K562 (cell line): ENCODE measurements at regions not wholly inside any gene's neighbourhood (a gene's known extent, or its start where the extent isn't known, plus 50 kb on each side); places are given as distances from the start of the nearest gene placed in this dataset.

Source experiments
- ATAC-seq: fragments of 200-7000 bp; cut with Tn5 transposase; 3 replicates; pipeline ENCODE4 v1.9.1; 2020; ENCODE audit warnings: moderate library complexity
- BruUV-seq: library from RNA; stranded (reverse); fragments of 400-500 nt; replicated peaks from 2 replicates; lab custom pipeline; 2021; lab: Mats Ljungman, UMichigan
- CTCF ChIA-PET: fragments of 300-600 bp; formaldehyde crosslinking; extraction: SDS; loops from one replicate; lab custom pipeline; 2021; ENCODE audit warnings: low intra/inter-chr PET ratio; lab: Yijun Ruan, JAX
- POLR2A ChIA-PET: fragments of 300-600, 350-650 bp; sonication (Branson Sonifier 250); formaldehyde crosslinking; extraction: SDS; loops from one replicate; lab custom pipeline; 2021; ENCODE audit warnings: antibody characterized with exemption, inconsistent platforms; lab: Yijun Ruan, JAX
- DNase-seq, 4 experiments: peaks; one replicate each; pipeline versions ENCODE4 v3.0.0 to v3.0.0-alpha.2; 2011 to 2018; ENCODE audit warnings: low spot score in 3 of 4, mixed read lengths in 3 of 4; ENCODE audit errors: extremely low read depth in 1 of 4
- FAIRE-seq: peaks from 2 replicates; lab custom pipeline; 2011; peaks lifted over from hg19 to GRCh38; lab: Jason Lieb, UNC
- H2AFZ ChIP-seq: 2 replicates; pipeline ENCODE4 v1.6.0; 2011; ENCODE audit warnings: low read depth, low read length, control low read depth, inconsistent platforms
- H3K27ac ChIP-seq: fragments of 200-600 bp; 3 replicates; pipeline ENCODE4 v1.8.0; 2011; ENCODE audit warnings: low read depth, mild to moderate bottlenecking, control low read depth, inconsistent platforms, low read length, moderate library complexity, mixed read lengths; ENCODE audit errors: extremely low read depth
- H3K27me3 ChIP-seq, 2 experiments: fragments of 300-600 bp in 1 of 2; 2 replicates in 1 of 2; 3 replicates in 1 of 2; pipeline versions ENCODE4 v1.6.0 to v1.8.0; 2011; ENCODE audit warnings: inconsistent platforms in 2 of 2, low read length in 2 of 2, mild to moderate bottlenecking in 1 of 2, mixed read lengths in 1 of 2, moderate library complexity in 1 of 2; ENCODE audit not compliant: control insufficient read depth in 2 of 2, insufficient read depth in 2 of 2
- H3K36me3 ChIP-seq: fragments of 300-600 bp; 3 replicates; pipeline ENCODE4 v1.8.0; 2011; ENCODE audit warnings: mild to moderate bottlenecking, low read length, inconsistent platforms; ENCODE audit not compliant: control insufficient read depth, insufficient read depth
- H3K4me1 ChIP-seq, 2 experiments: fragments of 200-600 bp in 1 of 2; replicated peaks in 1 of 2; 2 replicates in 1 of 2; 3 replicates in 1 of 2; pipeline versions ENCODE4 v1.5.1 to v1.8.0; 2011; ENCODE audit warnings: inconsistent platforms in 2 of 2, low read length in 2 of 2, mild to moderate bottlenecking in 1 of 2, mixed read lengths in 1 of 2, moderate library complexity in 1 of 2; ENCODE audit not compliant: control insufficient read depth in 2 of 2, insufficient read depth in 2 of 2
- H3K4me2 ChIP-seq: 2 replicates; pipeline ENCODE4 v1.6.1; 2011; ENCODE audit warnings: low read length, control low read depth, inconsistent platforms, mixed read lengths; ENCODE audit not compliant: insufficient read depth
- H3K4me3 ChIP-seq: fragments of 200-600 bp; sonication (generic), shearing (Covaris generic); 2 replicates; pipeline ENCODE4 v1.5.1; 2016; ENCODE audit warnings: control low read depth, inconsistent platforms
- H3K79me2 ChIP-seq: fragments of 200-600 bp; 3 replicates; pipeline ENCODE4 v1.8.0; 2011; ENCODE audit warnings: low read length, inconsistent platforms; ENCODE audit not compliant: control insufficient read depth, insufficient read depth
- H3K9ac ChIP-seq, 2 experiments: 2 replicates each; pipeline versions ENCODE4 v1.6.0 to v1.6.1; 2011; ENCODE audit warnings: low read depth in 2 of 2, low read length in 2 of 2, control low read depth in 1 of 2, inconsistent platforms in 1 of 2, mild to moderate bottlenecking in 1 of 2, mixed read lengths in 1 of 2; ENCODE audit not compliant: insufficient read depth in 1 of 2
- H3K9me1 ChIP-seq: one replicate; pipeline ENCODE4 v1.6.0; 2011; ENCODE audit warnings: inconsistent platforms, mild to moderate bottlenecking, low read length, moderate library complexity; ENCODE audit not compliant: control insufficient read depth, insufficient read depth
- H3K9me3 ChIP-seq: replicated peaks from 2 replicates; pipeline ENCODE4 v1.5.1; 2011; ENCODE audit warnings: low read depth, low read length, inconsistent platforms; ENCODE audit not compliant: control insufficient read depth, insufficient read depth
- H4K20me1 ChIP-seq: replicated peaks from 2 replicates; pipeline ENCODE4 v1.6.1; 2011; ENCODE audit warnings: low read length, inconsistent platforms, mixed read lengths; ENCODE audit not compliant: control insufficient read depth, insufficient read depth
- BCOR ChIP-seq: fragments of 450-650 bp; IDR thresholded peaks from 2 replicates; pipeline ENCODE4 v1.6.1; 2016
- EGR1 ChIP-seq: fragments of 450-650 bp; conservative IDR thresholded peaks from 2 replicates; pipeline ENCODE4 v1.6.1; 2017; ENCODE audit warnings: mild to moderate bottlenecking
- EWSR1 ChIP-seq: fragments of 450-650 bp; IDR thresholded peaks from 2 replicates; pipeline ENCODE4 v1.6.1; 2018; ENCODE audit warnings: borderline replicate concordance, mild to moderate bottlenecking, low read depth, moderate library complexity; ENCODE audit not compliant: partially characterized antibody
- HMGN3 ChIP-seq: IDR thresholded peaks from 2 replicates; pipeline ENCODE4 v1.6.1; 2011; ENCODE audit warnings: borderline replicate concordance, low read depth, mild to moderate bottlenecking, mixed read lengths, low read length; ENCODE audit not compliant: insufficient read length; ENCODE audit errors: extremely low read depth
- KAT8 ChIP-seq: fragments of 450-650 bp; IDR thresholded peaks from 2 replicates; pipeline ENCODE4 v1.6.1; 2016; ENCODE audit warnings: low read depth, mild to moderate bottlenecking
- MYBL2 ChIP-seq, 2 experiments: fragments of 450-650 bp in 1 of 2; sonication (generic) in 1 of 2; formaldehyde crosslinking in 1 of 2; IDR thresholded peaks; 2 replicates each; pipeline versions ENCODE4 v1.6.1 to v1.8.1; 2017 to 2022; ENCODE audit warnings: borderline replicate concordance in 1 of 2, inconsistent platforms in 1 of 2, low read depth in 1 of 2, mild to moderate bottlenecking in 1 of 2, missing genetic modification reagents in 1 of 2, moderate library complexity in 1 of 2
- PHF20 ChIP-seq: fragments of 450-650 bp; IDR thresholded peaks from 2 replicates; pipeline ENCODE4 v1.6.1; 2018; ENCODE audit not compliant: partially characterized antibody
- SMARCB1 ChIP-seq: IDR thresholded peaks from 2 replicates; pipeline ENCODE4 v1.6.1; 2011; ENCODE audit warnings: improper control_type of control experiment, low read depth; ENCODE audit not compliant: insufficient read length
- XRCC5 ChIP-seq: fragments of 200-400 bp; formaldehyde crosslinking; IDR thresholded peaks from 2 replicates; pipeline ENCODE4 v1.6.1; 2017; ENCODE audit warnings: low read depth, mild to moderate bottlenecking, low read length
- ZKSCAN3 ChIP-seq: fragments of 250-450 bp; sonication (Bioruptor Pico); IDR thresholded peaks from 2 replicates; pipeline ENCODE4 v1.4.0; 2020
- ZNF780A ChIP-seq: fragments of 250-450 bp; sonication (Bioruptor Pico); IDR thresholded peaks from 2 replicates; pipeline ENCODE4 v1.5.0; 2021; ENCODE audit warnings: mild to moderate bottlenecking
- WGBS: fragments of 100-300 bp; shearing (Covaris generic); methylation state at CpG from one replicate; pipeline ENCODE4 v1.1.6; 2016; ENCODE audit warnings: low coverage, mixed read lengths; ENCODE audit not compliant: insufficient coverage; ENCODE audit errors: missing lambda C conversion rate; 5-methylcytosine and 5-hydroxymethylcytosine counted together
- in situ Hi-C: fragments of 300-500 bp; cut with MboI; formaldehyde crosslinking; loops from 4 replicates; pipeline ENCODE4 v1.15.0; 2018; ENCODE audit warnings: inconsistent platforms, mixed read lengths
- intact Hi-C: fragments of 100-400 bp; cut with micrococcal nuclease; formaldehyde crosslinking; loops from 2 replicates; pipeline ENCODE4 v1.14.2; 2022
- TF ChIP-seq, protein P1 (sequence below): sonication (generic); formaldehyde crosslinking; IDR thresholded peaks from 2 replicates; pipeline ENCODE4 v1.8.0; 2022; ENCODE audit warnings: mild to moderate bottlenecking, missing genetic modification reagents
- TF ChIP-seq, protein P2 (sequence below): sonication (generic); formaldehyde crosslinking; IDR thresholded peaks from 2 replicates; pipeline ENCODE4 v1.8.0; 2023; ENCODE audit warnings: missing genetic modification reagents, mild to moderate bottlenecking, borderline replicate concordance
- TF ChIP-seq, protein P3 (sequence below): sonication (generic); formaldehyde crosslinking; IDR thresholded peaks from 2 replicates; pipeline ENCODE4 v1.8.1; 2022; ENCODE audit warnings: missing genetic modification reagents

DNA sequence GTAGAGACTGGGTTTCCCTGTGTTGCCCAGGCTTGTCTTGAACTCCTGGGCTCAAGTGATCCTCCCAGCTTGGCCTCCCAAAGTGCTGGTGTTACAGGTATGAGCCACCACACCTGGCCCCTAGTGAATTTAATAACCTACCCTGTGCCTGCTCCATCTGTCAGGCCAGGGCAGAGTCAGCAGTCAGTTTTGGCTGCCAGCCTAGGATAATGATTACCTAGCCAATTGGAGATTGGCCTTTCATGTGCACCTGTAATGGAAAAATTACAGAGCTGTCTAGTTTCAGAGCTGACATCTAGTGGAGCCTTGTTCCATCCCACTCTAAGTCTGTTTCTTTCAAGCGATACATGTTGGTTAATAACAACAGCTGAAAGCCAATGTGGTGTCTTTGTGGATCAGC is 92.0 kb downstream of the DIRAS3 start:
- ATAC-seq (no peak), DNase-seq (no peak), FAIRE-seq (no peak)
- Histone ChIP-seq H3K36me3 (no peaks in the 10 kb centered on the region), H3K9me1 (no peaks in the 10 kb centered on the region), H3K4me3 (no peak overlapping the region), H3K27me3 (no peaks in the 10 kb centered on the region; a peak in 1 of 5 replicates), H3K27ac (no peak overlapping the region), H4K20me1 (no peaks in the 10 kb centered on the region), H2AFZ (no peak overlapping the region), H3K4me2 (no peak overlapping the region), H3K4me1 (no peaks in the 10 kb centered on the region), H3K79me2 (no peaks in the 10 kb centered on the region), H3K9ac (no peak overlapping the region), H3K9me3 (peaks cover 4% of the 10 kb centered on the region; the same call in 1 of the 2 replicates)
- in situ Hi-C loops (no loop called here), intact Hi-C loops (no loop called here)
- CTCF ChIA-PET, result no interaction called here
- WGBS, result 43% methylated on average over 1 of the region's 1 CpG
- POLR2A ChIA-PET, result no interaction called here
- BruUV-seq, result no TSS peak
- no peak for TF ChIP-seq MYBL2 (IDR thresholded peaks at IDR 0.05; ENCODE audit: low read depth)
- no peak for TF ChIP-seq MYBL2 (CRISPR knock-in tag; IDR thresholded peaks at IDR 0.05; ENCODE audit: borderline replicate concordance)
- TF ChIP-seq, protein P1, sequence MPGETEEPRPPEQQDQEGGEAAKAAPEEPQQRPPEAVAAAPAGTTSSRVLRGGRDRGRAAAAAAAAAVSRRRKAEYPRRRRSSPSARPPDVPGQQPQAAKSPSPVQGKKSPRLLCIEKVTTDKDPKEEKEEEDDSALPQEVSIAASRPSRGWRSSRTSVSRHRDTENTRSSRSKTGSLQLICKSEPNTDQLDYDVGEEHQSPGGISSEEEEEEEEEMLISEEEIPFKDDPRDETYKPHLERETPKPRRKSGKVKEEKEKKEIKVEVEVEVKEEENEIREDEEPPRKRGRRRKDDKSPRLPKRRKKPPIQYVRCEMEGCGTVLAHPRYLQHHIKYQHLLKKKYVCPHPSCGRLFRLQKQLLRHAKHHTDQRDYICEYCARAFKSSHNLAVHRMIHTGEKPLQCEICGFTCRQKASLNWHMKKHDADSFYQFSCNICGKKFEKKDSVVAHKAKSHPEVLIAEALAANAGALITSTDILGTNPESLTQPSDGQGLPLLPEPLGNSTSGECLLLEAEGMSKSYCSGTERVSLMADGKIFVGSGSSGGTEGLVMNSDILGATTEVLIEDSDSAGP (CRISPR knock-in tag), result no peak
- no peak for TF ChIP-seq SMARCB1
- TF ChIP-seq, protein P2, sequence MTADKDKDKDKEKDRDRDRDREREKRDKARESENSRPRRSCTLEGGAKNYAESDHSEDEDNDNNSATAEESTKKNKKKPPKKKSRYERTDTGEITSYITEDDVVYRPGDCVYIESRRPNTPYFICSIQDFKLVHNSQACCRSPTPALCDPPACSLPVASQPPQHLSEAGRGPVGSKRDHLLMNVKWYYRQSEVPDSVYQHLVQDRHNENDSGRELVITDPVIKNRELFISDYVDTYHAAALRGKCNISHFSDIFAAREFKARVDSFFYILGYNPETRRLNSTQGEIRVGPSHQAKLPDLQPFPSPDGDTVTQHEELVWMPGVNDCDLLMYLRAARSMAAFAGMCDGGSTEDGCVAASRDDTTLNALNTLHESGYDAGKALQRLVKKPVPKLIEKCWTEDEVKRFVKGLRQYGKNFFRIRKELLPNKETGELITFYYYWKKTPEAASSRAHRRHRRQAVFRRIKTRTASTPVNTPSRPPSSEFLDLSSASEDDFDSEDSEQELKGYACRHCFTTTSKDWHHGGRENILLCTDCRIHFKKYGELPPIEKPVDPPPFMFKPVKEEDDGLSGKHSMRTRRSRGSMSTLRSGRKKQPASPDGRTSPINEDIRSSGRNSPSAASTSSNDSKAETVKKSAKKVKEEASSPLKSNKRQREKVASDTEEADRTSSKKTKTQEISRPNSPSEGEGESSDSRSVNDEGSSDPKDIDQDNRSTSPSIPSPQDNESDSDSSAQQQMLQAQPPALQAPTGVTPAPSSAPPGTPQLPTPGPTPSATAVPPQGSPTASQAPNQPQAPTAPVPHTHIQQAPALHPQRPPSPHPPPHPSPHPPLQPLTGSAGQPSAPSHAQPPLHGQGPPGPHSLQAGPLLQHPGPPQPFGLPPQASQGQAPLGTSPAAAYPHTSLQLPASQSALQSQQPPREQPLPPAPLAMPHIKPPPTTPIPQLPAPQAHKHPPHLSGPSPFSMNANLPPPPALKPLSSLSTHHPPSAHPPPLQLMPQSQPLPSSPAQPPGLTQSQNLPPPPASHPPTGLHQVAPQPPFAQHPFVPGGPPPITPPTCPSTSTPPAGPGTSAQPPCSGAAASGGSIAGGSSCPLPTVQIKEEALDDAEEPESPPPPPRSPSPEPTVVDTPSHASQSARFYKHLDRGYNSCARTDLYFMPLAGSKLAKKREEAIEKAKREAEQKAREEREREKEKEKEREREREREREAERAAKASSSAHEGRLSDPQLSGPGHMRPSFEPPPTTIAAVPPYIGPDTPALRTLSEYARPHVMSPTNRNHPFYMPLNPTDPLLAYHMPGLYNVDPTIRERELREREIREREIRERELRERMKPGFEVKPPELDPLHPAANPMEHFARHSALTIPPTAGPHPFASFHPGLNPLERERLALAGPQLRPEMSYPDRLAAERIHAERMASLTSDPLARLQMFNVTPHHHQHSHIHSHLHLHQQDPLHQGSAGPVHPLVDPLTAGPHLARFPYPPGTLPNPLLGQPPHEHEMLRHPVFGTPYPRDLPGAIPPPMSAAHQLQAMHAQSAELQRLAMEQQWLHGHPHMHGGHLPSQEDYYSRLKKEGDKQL, result no peak
- TF ChIP-seq EGR1, result no peak
- TF ChIP-seq XRCC5, result no peak
- TF ChIP-seq ZKSCAN3 (CRISPR knock-in tag), result no peak
- no peak for TF ChIP-seq KAT8
- no peak for TF ChIP-seq ZNF780A (CRISPR knock-in tag)
- TF ChIP-seq HMGN3, result no peak
- no peak for TF ChIP-seq PHF20
- TF ChIP-seq EWSR1, result no peak
- TF ChIP-seq BCOR, result no peak
- TF ChIP-seq, protein P3, sequence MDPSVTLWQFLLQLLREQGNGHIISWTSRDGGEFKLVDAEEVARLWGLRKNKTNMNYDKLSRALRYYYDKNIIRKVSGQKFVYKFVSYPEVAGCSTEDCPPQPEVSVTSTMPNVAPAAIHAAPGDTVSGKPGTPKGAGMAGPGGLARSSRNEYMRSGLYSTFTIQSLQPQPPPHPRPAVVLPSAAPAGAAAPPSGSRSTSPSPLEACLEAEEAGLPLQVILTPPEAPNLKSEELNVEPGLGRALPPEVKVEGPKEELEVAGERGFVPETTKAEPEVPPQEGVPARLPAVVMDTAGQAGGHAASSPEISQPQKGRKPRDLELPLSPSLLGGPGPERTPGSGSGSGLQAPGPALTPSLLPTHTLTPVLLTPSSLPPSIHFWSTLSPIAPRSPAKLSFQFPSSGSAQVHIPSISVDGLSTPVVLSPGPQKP (CRISPR knock-in tag), result no peak
